ENCODE measurements at regions not wholly inside any gene's neighbourhood (a gene's known extent, or its start where the extent isn't known, plus 50 kb on each side); places are given as distances from the start of the nearest gene placed in this dataset.

DNA sequence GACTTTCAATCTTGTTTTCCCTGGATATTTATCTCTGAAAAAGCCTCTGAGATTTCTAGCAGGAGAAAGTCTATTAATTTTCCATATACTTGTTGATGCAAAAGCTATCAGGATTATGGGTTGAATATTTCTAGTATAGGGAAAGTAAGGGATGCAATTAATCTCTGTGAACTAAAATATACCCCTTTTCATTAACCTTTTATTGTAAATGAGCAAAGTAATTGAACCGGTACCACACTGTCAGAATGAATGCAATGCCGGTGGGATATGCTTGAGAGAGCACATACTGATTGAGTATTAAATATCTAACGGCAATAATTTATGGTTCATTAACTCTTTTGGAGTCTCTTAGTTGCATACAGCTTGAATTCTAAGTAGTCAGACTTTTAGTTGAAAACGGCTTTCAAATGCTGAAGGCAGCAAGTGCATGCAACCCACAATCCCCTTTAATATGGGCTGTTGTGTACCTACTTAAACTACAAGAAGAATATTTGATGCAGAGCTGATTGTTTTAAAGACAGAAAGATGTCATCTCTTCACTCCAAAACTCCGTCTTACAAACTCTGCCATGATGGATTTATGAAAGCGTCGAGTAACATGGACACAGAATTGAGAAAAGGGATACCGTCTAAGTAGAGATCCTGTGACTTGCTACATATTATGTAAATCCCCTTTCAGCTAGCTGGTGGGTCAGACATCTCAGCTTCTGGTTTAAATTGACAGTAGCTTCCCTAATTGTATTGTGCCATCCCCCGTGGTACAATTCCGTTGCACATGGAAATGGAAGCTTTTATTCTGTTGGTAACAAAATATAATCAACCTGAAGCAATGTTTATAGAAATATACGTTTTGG lies 141.3 kb upstream of the CDH8 start:
- ChIA-PET POLR2A (no interaction called here), CTCF (no interaction called here)
- no TSS peak for BruUV-seq (replicated peaks)
- H3K27ac Mint-ChIP-seq (ENCODE audit: unreplicated experiment): no peak overlapping the region
- no peaks in the 10 kb centered on the region for H3K9me3 ChIP-seq
- peaks cover 6% of the 10 kb centered on the region for H3K27me3 Mint-ChIP-seq (ENCODE audit: insufficient read depth, unreplicated experiment)
- no peaks in the 10 kb centered on the region for H3K27me3 ChIP-seq (replicated peaks; ENCODE audit: control insufficient read depth, insufficient read depth, low read length)
- TF ChIP-seq, protein P1, sequence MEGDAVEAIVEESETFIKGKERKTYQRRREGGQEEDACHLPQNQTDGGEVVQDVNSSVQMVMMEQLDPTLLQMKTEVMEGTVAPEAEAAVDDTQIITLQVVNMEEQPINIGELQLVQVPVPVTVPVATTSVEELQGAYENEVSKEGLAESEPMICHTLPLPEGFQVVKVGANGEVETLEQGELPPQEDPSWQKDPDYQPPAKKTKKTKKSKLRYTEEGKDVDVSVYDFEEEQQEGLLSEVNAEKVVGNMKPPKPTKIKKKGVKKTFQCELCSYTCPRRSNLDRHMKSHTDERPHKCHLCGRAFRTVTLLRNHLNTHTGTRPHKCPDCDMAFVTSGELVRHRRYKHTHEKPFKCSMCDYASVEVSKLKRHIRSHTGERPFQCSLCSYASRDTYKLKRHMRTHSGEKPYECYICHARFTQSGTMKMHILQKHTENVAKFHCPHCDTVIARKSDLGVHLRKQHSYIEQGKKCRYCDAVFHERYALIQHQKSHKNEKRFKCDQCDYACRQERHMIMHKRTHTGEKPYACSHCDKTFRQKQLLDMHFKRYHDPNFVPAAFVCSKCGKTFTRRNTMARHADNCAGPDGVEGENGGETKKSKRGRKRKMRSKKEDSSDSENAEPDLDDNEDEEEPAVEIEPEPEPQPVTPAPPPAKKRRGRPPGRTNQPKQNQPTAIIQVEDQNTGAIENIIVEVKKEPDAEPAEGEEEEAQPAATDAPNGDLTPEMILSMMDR (IDR thresholded peaks at IDR 0.05; ENCODE audit: insufficient read depth in 1 of 2, low read depth in 1 of 2, low read length in 1 of 2, severe bottlenecking in 1 of 2, unreplicated experiment in 1 of 2): no peak
- H3K4me3 ChIP-seq (ENCODE audit: low read depth, low read length): no peak overlapping the region
- no peak overlapping the region for H3K4me3 Mint-ChIP-seq (ENCODE audit: unreplicated experiment)
- no peaks in the 10 kb centered on the region for H3K4me1 ChIP-seq
- H3K36me3 ChIP-seq (ENCODE audit: control insufficient read depth, insufficient read depth, low read length): no peaks in the 10 kb centered on the region
- H3K4me1 Mint-ChIP-seq (ENCODE audit: low read depth, unreplicated experiment): no peaks in the 10 kb centered on the region
- intact Hi-C loops (cut with micrococcal nuclease; ENCODE audit: unreplicated experiment): no loop called here
- no peak for DNase-seq
- H3K36me3 Mint-ChIP-seq (ENCODE audit: insufficient read depth, unreplicated experiment): no peaks in the 10 kb centered on the region
- no peaks in the 10 kb centered on the region for H3K9me3 Mint-ChIP-seq (ENCODE audit: unreplicated experiment)

DNA sequence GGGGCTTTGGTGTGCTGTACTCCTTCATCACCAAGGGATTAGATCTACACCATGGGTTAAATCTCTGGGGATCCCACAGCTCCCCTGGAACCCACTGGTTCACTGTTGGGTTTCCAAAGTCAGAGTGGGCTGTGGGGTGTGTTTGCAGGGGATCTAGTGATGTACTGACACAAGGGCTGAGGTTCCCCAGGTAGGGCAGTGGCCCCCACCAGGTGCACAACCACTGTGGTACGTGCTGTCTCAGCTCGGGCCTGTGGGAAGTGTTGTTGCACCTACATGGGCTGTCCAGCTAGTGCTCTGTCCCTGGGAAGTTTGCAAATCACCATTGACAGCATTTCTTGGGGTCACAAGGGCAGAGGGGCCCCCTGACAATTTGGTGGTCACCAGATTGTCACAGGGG lies 134.4 kb upstream of the CDH8 start:
- no peak overlapping the region for H3K4me3 ChIP-seq (ENCODE audit: low read depth, low read length)
- no peaks in the 10 kb centered on the region for H3K36me3 Mint-ChIP-seq (ENCODE audit: insufficient read depth, unreplicated experiment)
- H3K4me3 Mint-ChIP-seq (ENCODE audit: unreplicated experiment): no peak overlapping the region
- H3K4me1 Mint-ChIP-seq (ENCODE audit: low read depth, unreplicated experiment): no peaks in the 10 kb centered on the region
- no peaks in the 10 kb centered on the region for H3K36me3 ChIP-seq (ENCODE audit: control insufficient read depth, insufficient read depth, low read length)
- no peaks in the 10 kb centered on the region for H3K9me3 Mint-ChIP-seq (ENCODE audit: unreplicated experiment)
- no TSS peak for BruUV-seq (replicated peaks)
- no peak for DNase-seq
- ChIA-PET CTCF (no interaction called here), POLR2A (no interaction called here)
- no peaks in the 10 kb centered on the region for H3K4me1 ChIP-seq
- no peaks in the 10 kb centered on the region for H3K27me3 ChIP-seq (replicated peaks; ENCODE audit: control insufficient read depth, insufficient read depth, low read length)
- no peaks in the 10 kb centered on the region; the same call in 1 of the 2 replicates for H3K9me3 ChIP-seq
- H3K27me3 Mint-ChIP-seq (ENCODE audit: insufficient read depth, unreplicated experiment): no peaks in the 10 kb centered on the region
- H3K27ac Mint-ChIP-seq (ENCODE audit: unreplicated experiment): no peak overlapping the region
- TF ChIP-seq, protein P1 (IDR thresholded peaks at IDR 0.05; ENCODE audit: insufficient read depth in 1 of 2, low read depth in 1 of 2, low read length in 1 of 2, severe bottlenecking in 1 of 2, unreplicated experiment in 1 of 2): no peak
- intact Hi-C loops (cut with micrococcal nuclease; ENCODE audit: unreplicated experiment): no loop called here

DNA sequence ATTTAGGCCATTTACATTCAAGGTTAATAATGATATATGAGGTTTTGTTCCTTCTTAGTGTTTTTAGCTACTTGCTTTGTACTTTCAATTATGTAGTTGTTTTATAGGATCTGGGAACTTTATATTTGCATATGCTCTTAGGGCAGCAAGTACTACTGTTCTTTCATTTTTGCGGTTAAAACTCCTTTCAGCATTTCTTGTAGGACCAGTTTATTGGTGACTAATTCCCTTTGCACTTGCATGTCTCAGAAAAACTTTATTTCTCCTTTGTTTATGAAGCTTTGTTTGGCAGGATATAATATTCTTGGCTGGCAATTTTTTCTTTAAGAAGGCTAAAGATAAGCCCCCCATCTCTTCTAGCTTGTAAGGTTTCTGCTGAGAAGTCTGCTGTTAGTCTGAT lies 131.3 kb upstream of the CDH8 start:
- intact Hi-C loops (cut with micrococcal nuclease; ENCODE audit: unreplicated experiment): no loop called here
- Histone ChIP-seq H3K36me3 (ENCODE audit: control insufficient read depth, insufficient read depth, low read length) (no peaks in the 10 kb centered on the region), H3K4me3 (ENCODE audit: low read depth, low read length) (no peak overlapping the region), H3K4me1 (no peaks in the 10 kb centered on the region), H3K27me3 (replicated peaks; ENCODE audit: control insufficient read depth, insufficient read depth, low read length) (no peaks in the 10 kb centered on the region), H3K9me3 (no peaks in the 10 kb centered on the region; the same call in 1 of the 2 replicates)
- no peaks in the 10 kb centered on the region for H3K36me3 Mint-ChIP-seq (ENCODE audit: insufficient read depth, unreplicated experiment)
- TF ChIP-seq, protein P1 (IDR thresholded peaks at IDR 0.05; ENCODE audit: insufficient read depth in 1 of 2, low read depth in 1 of 2, low read length in 1 of 2, severe bottlenecking in 1 of 2, unreplicated experiment in 1 of 2): no peak
- no peaks in the 10 kb centered on the region for H3K4me1 Mint-ChIP-seq (ENCODE audit: low read depth, unreplicated experiment)
- H3K4me3 Mint-ChIP-seq (ENCODE audit: unreplicated experiment): no peak overlapping the region
- BruUV-seq (replicated peaks): no TSS peak
- ChIA-PET CTCF (no interaction called here), POLR2A (no interaction called here)
- H3K27ac Mint-ChIP-seq (ENCODE audit: unreplicated experiment): no peak overlapping the region
- no peak for DNase-seq
- H3K27me3 Mint-ChIP-seq (ENCODE audit: insufficient read depth, unreplicated experiment): no peaks in the 10 kb centered on the region
- H3K9me3 Mint-ChIP-seq (ENCODE audit: unreplicated experiment): no peaks in the 10 kb centered on the region
